ENCODE measurements at regions not wholly inside any gene's neighbourhood (a gene's known extent, or its start where the extent isn't known, plus 50 kb on each side); places are given as distances from the start of the nearest gene placed in this dataset.

- TF ChIP-seq CTCF (IDR thresholded peaks at IDR 0.05) (no peak), POLR2A (IDR thresholded peaks at IDR 0.05) (no peak)
Observed at GRCh38 chr2:154934213-154934612, 235.7 kb downstream of the KCNJ3 start.

All from right lobe of liver (tissue), 4 donors.